ENCODE measurements at regions not wholly inside any gene's neighbourhood (a gene's known extent, or its start where the extent isn't known, plus 50 kb on each side); places are given as distances from the start of the nearest gene placed in this dataset.

GRCh38 chr2:14572633-14573032, 59.9 kb upstream of the LRATD1 start:
- H3K79me2 ChIP-seq (ENCODE audit: low read length) = no peaks in the 10 kb centered on the region
- no peaks in the 10 kb centered on the region for H4K20me1 ChIP-seq (ENCODE audit: insufficient read depth, low read length)
- H3K4me1 ChIP-seq (ENCODE audit: low read length) = peaks cover 23% of the 10 kb centered on the region
- no peak overlapping the region for H3K4me3 ChIP-seq (ENCODE audit: low read length)
- H3K27ac ChIP-seq (ENCODE audit: low read length) = no peak overlapping the region
- no peak overlapping the region for H2AFZ ChIP-seq (ENCODE audit: low read depth, low read length)
- no peak overlapping the region for H3K4me2 ChIP-seq (ENCODE audit: low read length)
- H3K9ac ChIP-seq (ENCODE audit: low read length) = no peak overlapping the region
- H3K9me3 ChIP-seq (ENCODE audit: insufficient read depth, low read length) = no peaks in the 10 kb centered on the region
- H3K27me3 ChIP-seq (ENCODE audit: low read depth, low read length) = no peaks in the 10 kb centered on the region
- TF ChIP-seq EZH2phosphoT487 (IDR thresholded peaks at IDR 0.05; ENCODE audit: low read depth) (no peak), CTCF (IDR thresholded peaks at IDR 0.05; ENCODE audit: low read depth, low read length) (no peak)
- no peaks in the 10 kb centered on the region for H3K36me3 ChIP-seq (replicated peaks; ENCODE audit: low read depth, low read length)

GRCh38 chr2:14577843-14578242, 54.7 kb upstream of the LRATD1 start:
- no peaks in the 10 kb centered on the region for H3K4me1 ChIP-seq (ENCODE audit: low read length)
- H3K36me3 ChIP-seq (replicated peaks; ENCODE audit: low read depth, low read length) = no peaks in the 10 kb centered on the region
- no peaks in the 10 kb centered on the region for H3K79me2 ChIP-seq (ENCODE audit: low read length)
- no peaks in the 10 kb centered on the region for H4K20me1 ChIP-seq (ENCODE audit: insufficient read depth, low read length)
- H3K4me3 ChIP-seq (ENCODE audit: low read length) = no peak overlapping the region
- H3K27ac ChIP-seq (ENCODE audit: low read length) = no peak overlapping the region
- no peak overlapping the region for H2AFZ ChIP-seq (ENCODE audit: low read depth, low read length)
- no peaks in the 10 kb centered on the region for H3K9me3 ChIP-seq (ENCODE audit: insufficient read depth, low read length)
- no peak overlapping the region for H3K9ac ChIP-seq (ENCODE audit: low read length)
- no peak for TF ChIP-seq EZH2phosphoT487 (IDR thresholded peaks at IDR 0.05; ENCODE audit: low read depth)
- H3K27me3 ChIP-seq (ENCODE audit: low read depth, low read length) = no peaks in the 10 kb centered on the region
- no peak overlapping the region for H3K4me2 ChIP-seq (ENCODE audit: low read length)

Data from OCI-LY3 (cell line).